ENCODE measurements at regions not wholly inside any gene's neighbourhood (a gene's known extent, or its start where the extent isn't known, plus 50 kb on each side); places are given as distances from the start of the nearest gene placed in this dataset.

DNA sequence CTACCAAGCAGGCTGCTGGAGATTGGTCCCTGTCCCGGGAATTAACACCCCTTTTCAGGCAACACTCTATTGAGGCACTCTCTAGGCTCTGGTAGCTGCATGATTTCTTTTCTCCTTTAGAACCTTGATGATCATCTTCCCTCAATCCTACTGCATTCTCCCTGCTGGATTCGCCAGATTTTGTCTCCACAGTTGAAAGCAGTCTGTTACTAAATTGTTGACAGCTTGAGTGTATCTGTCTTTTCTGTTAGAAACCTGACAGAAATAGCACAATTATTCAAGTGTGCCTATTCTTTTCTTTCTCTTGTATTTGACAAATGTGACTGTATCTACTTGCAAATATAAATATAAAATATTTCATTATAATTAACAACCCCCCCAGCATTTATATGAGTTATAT is 830.8 kb upstream of the CADM2 start:
- no peaks in the 10 kb centered on the region for H3K79me2 ChIP-seq (ENCODE audit: insufficient read depth, low read length)
- TF ChIP-seq, protein P1, sequence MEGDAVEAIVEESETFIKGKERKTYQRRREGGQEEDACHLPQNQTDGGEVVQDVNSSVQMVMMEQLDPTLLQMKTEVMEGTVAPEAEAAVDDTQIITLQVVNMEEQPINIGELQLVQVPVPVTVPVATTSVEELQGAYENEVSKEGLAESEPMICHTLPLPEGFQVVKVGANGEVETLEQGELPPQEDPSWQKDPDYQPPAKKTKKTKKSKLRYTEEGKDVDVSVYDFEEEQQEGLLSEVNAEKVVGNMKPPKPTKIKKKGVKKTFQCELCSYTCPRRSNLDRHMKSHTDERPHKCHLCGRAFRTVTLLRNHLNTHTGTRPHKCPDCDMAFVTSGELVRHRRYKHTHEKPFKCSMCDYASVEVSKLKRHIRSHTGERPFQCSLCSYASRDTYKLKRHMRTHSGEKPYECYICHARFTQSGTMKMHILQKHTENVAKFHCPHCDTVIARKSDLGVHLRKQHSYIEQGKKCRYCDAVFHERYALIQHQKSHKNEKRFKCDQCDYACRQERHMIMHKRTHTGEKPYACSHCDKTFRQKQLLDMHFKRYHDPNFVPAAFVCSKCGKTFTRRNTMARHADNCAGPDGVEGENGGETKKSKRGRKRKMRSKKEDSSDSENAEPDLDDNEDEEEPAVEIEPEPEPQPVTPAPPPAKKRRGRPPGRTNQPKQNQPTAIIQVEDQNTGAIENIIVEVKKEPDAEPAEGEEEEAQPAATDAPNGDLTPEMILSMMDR (conservative IDR thresholded peaks at IDR 0.05; ENCODE audit: low read length), result no peak
- no peak for TF ChIP-seq EZH2phosphoT487 (IDR thresholded peaks at IDR 0.05; ENCODE audit: borderline replicate concordance)
- no peak overlapping the region for H3K4me3 ChIP-seq (ENCODE audit: low read length, poor library complexity, severe bottlenecking)
- H2AFZ ChIP-seq (ENCODE audit: low read length), result no peak overlapping the region
- no peaks in the 10 kb centered on the region for H3F3A ChIP-seq (ENCODE audit: low read depth)
- H3K4me2 ChIP-seq (ENCODE audit: low read depth, low read length, poor library complexity, severe bottlenecking), result no peak overlapping the region
- no peaks in the 10 kb centered on the region for H3K9me3 ChIP-seq (ENCODE audit: insufficient read depth, low read depth, low read length)
- H3K36me3 ChIP-seq (ENCODE audit: insufficient read depth, low read length), result no peaks in the 10 kb centered on the region
- no peaks in the 10 kb centered on the region for H3K27me3 ChIP-seq (ENCODE audit: insufficient read depth, low read length, poor library complexity, severe bottlenecking)
- H4K20me1 ChIP-seq (ENCODE audit: insufficient read depth, low read length, poor library complexity, severe bottlenecking), result no peaks in the 10 kb centered on the region
- H3K9me2 ChIP-seq (replicated peaks; ENCODE audit: low read depth, low read length), result no peaks in the 10 kb centered on the region
- no peak overlapping the region for H3K9ac ChIP-seq (ENCODE audit: low read depth, low read length, poor library complexity, severe bottlenecking)
- H3K4me1 ChIP-seq (ENCODE audit: insufficient read depth, low read length, poor library complexity, severe bottlenecking), result no peaks in the 10 kb centered on the region

DNA sequence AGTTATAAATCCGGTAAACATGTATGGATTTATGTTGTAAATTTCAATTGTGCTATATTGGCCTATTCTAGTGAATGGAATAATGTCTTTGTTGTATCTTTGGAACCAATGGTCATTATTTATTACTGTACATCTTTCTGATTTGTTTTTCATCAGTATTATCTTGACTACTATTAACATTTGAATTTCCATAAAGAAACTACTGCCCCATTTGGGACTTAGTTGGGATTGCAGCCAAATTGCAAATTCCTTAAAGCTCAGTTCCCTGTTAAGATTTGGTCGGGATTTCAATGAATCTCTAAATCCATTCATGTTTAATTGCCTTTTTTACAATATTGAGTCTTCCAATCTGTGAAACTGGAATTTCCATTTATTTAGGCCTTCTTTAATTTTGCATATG is 822.4 kb upstream of the CADM2 start:
- no peaks in the 10 kb centered on the region for H3K27me3 ChIP-seq (ENCODE audit: insufficient read depth, low read length, poor library complexity, severe bottlenecking)
- no peaks in the 10 kb centered on the region for H3F3A ChIP-seq (ENCODE audit: low read depth)
- H3K36me3 ChIP-seq (ENCODE audit: insufficient read depth, low read length), result no peaks in the 10 kb centered on the region
- H3K9me3 ChIP-seq (ENCODE audit: insufficient read depth, low read depth, low read length), result no peaks in the 10 kb centered on the region
- no peaks in the 10 kb centered on the region for H3K4me1 ChIP-seq (ENCODE audit: insufficient read depth, low read length, poor library complexity, severe bottlenecking)
- H2AFZ ChIP-seq (ENCODE audit: low read length), result no peak overlapping the region
- no peak overlapping the region for H3K4me3 ChIP-seq (ENCODE audit: low read length, poor library complexity, severe bottlenecking)
- no peaks in the 10 kb centered on the region for H3K79me2 ChIP-seq (ENCODE audit: insufficient read depth, low read length)
- H4K20me1 ChIP-seq (ENCODE audit: insufficient read depth, low read length, poor library complexity, severe bottlenecking), result no peaks in the 10 kb centered on the region
- TF ChIP-seq EZH2phosphoT487 (IDR thresholded peaks at IDR 0.05; ENCODE audit: borderline replicate concordance), result no peak
- TF ChIP-seq, protein P1 (conservative IDR thresholded peaks at IDR 0.05; ENCODE audit: low read length), result 0 out of 2 replicates have a peak, but pooled peaks have one; percentile 10
- no peaks in the 10 kb centered on the region for H3K9me2 ChIP-seq (replicated peaks; ENCODE audit: low read depth, low read length)
- no peak overlapping the region for H3K4me2 ChIP-seq (ENCODE audit: low read depth, low read length, poor library complexity, severe bottlenecking)
- H3K9ac ChIP-seq (ENCODE audit: low read depth, low read length, poor library complexity, severe bottlenecking), result no peak overlapping the region

DNA sequence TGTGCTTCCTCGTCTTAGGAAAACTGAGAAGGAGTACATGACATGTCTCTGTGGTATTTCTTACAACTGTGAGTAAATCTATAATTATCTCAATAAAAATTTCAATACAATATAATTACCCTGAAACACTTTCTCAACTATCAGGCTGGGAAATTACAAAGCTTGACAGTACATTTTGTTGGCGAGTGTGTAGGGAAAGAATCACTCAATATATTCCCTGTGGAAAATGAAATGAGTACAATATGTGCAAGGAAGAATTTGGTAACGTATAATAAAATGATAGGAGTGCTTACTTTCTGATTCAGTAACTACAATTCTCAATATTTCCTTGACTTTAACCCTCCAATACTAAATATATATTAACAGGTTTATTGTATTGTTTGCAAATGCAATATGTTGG is 818.2 kb upstream of the CADM2 start:
- TF ChIP-seq, protein P1 (conservative IDR thresholded peaks at IDR 0.05; ENCODE audit: low read length), result no peak
- TF ChIP-seq EZH2phosphoT487 (IDR thresholded peaks at IDR 0.05; ENCODE audit: borderline replicate concordance), result no peak

More for the DNA sequence above, 818.2 kb upstream of the CADM2 start:
- no peaks in the 10 kb centered on the region for H3K4me1 ChIP-seq (ENCODE audit: insufficient read depth, low read length, poor library complexity, severe bottlenecking)
- H3K9me3 ChIP-seq (ENCODE audit: insufficient read depth, low read depth, low read length), result no peaks in the 10 kb centered on the region
- H3F3A ChIP-seq (ENCODE audit: low read depth), result no peaks in the 10 kb centered on the region
- H3K79me2 ChIP-seq (ENCODE audit: insufficient read depth, low read length), result no peaks in the 10 kb centered on the region
- no peak overlapping the region for H3K4me3 ChIP-seq (ENCODE audit: low read length, poor library complexity, severe bottlenecking)
- H4K20me1 ChIP-seq (ENCODE audit: insufficient read depth, low read length, poor library complexity, severe bottlenecking), result no peaks in the 10 kb centered on the region
- H3K27me3 ChIP-seq (ENCODE audit: insufficient read depth, low read length, poor library complexity, severe bottlenecking), result no peaks in the 10 kb centered on the region
- no peak overlapping the region for H3K4me2 ChIP-seq (ENCODE audit: low read depth, low read length, poor library complexity, severe bottlenecking)
- H3K9ac ChIP-seq (ENCODE audit: low read depth, low read length, poor library complexity, severe bottlenecking), result no peak overlapping the region
- H3K9me2 ChIP-seq (replicated peaks; ENCODE audit: low read depth, low read length), result no peaks in the 10 kb centered on the region
- no peaks in the 10 kb centered on the region for H3K36me3 ChIP-seq (ENCODE audit: insufficient read depth, low read length)
- H2AFZ ChIP-seq (ENCODE audit: low read length), result no peak overlapping the region
